SJSA1 (cell line): ENCODE measurements at regions not wholly inside any gene's neighbourhood (a gene's known extent, or its start where the extent isn't known, plus 50 kb on each side); places are given as distances from the start of the nearest gene placed in this dataset.

Experiments
- DNase-seq, 2 experiments: peaks; one replicate each; pipeline ENCODE4 v3.0.0-alpha.2; 2015 to 2020; ENCODE audit warnings: low spot score in 2 of 2, low read depth in 1 of 2
- H3K27ac ChIP-seq: fragments of 250-450 bp; sonication (Bioruptor Pico); 2 replicates; pipeline ENCODE4 v1.5.1; 2020; ENCODE audit warnings: mild to moderate bottlenecking, moderate library complexity
- H3K27me3 ChIP-seq: fragments of 250-450 bp; sonication (Bioruptor Pico); replicated peaks from 2 replicates; pipeline ENCODE4 v1.5.1; 2020; ENCODE audit warnings: mild to moderate bottlenecking, moderate library complexity
- H3K36me3 ChIP-seq: fragments of 250-450 bp; sonication (Bioruptor Pico); 2 replicates; pipeline ENCODE4 v1.5.1; 2020; ENCODE audit warnings: mild to moderate bottlenecking
- H3K4me1 ChIP-seq: fragments of 250-450 bp; sonication (Bioruptor Pico); replicated peaks from 2 replicates; pipeline ENCODE4 v1.6.1; 2021; ENCODE audit warnings: mild to moderate bottlenecking
- H3K4me3 ChIP-seq: fragments of 250-450 bp; sonication (Bioruptor Pico); 2 replicates; pipeline ENCODE4 v1.5.1; 2020; ENCODE audit warnings: mild to moderate bottlenecking
- H3K9me3 ChIP-seq: fragments of 250-450 bp; sonication (Bioruptor Pico); replicated peaks from 2 replicates; pipeline ENCODE4 v1.5.1; 2020; ENCODE audit warnings: mild to moderate bottlenecking

GRCh38 chr7:32428546-32428945 is 61.6 kb downstream of the LSM5 start:
- Histone ChIP-seq H3K4me3 (no peak overlapping the region), H3K27me3 (peaks cover 7% of the 10 kb centered on the region; the same call in 1 of the 2 replicates), H3K9me3 (0 out of 2 replicates have a peak, but pooled peaks cover 2% of the 10 kb centered on the region), H3K36me3 (no peaks in the 10 kb centered on the region), H3K4me1 (no peaks in the 10 kb centered on the region), H3K27ac (no peak overlapping the region)
- no peak for DNase-seq

GRCh38 chr7:32427769-32428291 is 62.4 kb downstream of the LSM5 start:
- Histone ChIP-seq H3K27me3 (peaks cover 7% of the 10 kb centered on the region; the same call in 1 of the 2 replicates), H3K36me3 (no peaks in the 10 kb centered on the region), H3K4me3 (no peak overlapping the region), H3K9me3 (0 out of 2 replicates have a peak, but pooled peaks cover 2% of the 10 kb centered on the region), H3K4me1 (no peaks in the 10 kb centered on the region), H3K27ac (no peak overlapping the region)
- DNase-seq: peak; percentile 10 to 74

GRCh38 chr7:32416846-32417245 is 73.3 kb downstream of the LSM5 start:
- H3K36me3 ChIP-seq: no peaks in the 10 kb centered on the region
- no peaks in the 10 kb centered on the region for H3K9me3 ChIP-seq
- H3K27ac ChIP-seq: no peak overlapping the region
- H3K4me1 ChIP-seq: no peaks in the 10 kb centered on the region
- peaks cover 10% of the 10 kb centered on the region for H3K27me3 ChIP-seq
- H3K4me3 ChIP-seq: no peak overlapping the region
- DNase-seq: no peak

GRCh38 chr7:32415936-32416335 is 74.2 kb downstream of the LSM5 start:
- Histone ChIP-seq H3K9me3 (no peaks in the 10 kb centered on the region), H3K4me1 (no peaks in the 10 kb centered on the region), H3K36me3 (no peaks in the 10 kb centered on the region), H3K27me3 (peaks cover 10% of the 10 kb centered on the region), H3K27ac (no peak overlapping the region), H3K4me3 (no peak overlapping the region)
- DNase-seq: no peak

- no peaks in the 10 kb centered on the region for H3K4me1 ChIP-seq
- no peaks in the 10 kb centered on the region for H3K36me3 ChIP-seq
- H3K27me3 ChIP-seq: peaks cover 10% of the 10 kb centered on the region
- H3K9me3 ChIP-seq: no peaks in the 10 kb centered on the region
- DNase-seq: no peak
- H3K27ac ChIP-seq: no peak overlapping the region
- no peak overlapping the region for H3K4me3 ChIP-seq
These were observed 74.7 kb downstream of the LSM5 start for GRCh38 chr7:32415519-32415918.

- DNase-seq: no peak
- Histone ChIP-seq H3K27ac (no peak overlapping the region), H3K4me1 (no peaks in the 10 kb centered on the region), H3K36me3 (no peaks in the 10 kb centered on the region), H3K9me3 (no peaks in the 10 kb centered on the region), H3K27me3 (no peaks in the 10 kb centered on the region), H3K4me3 (no peak overlapping the region)
These were observed 77.7 kb downstream of the LSM5 start for GRCh38 chr7:32412471-32412870.

- no peaks in the 10 kb centered on the region for H3K27me3 ChIP-seq
- H3K4me3 ChIP-seq: no peak overlapping the region
- DNase-seq: no peak
- H3K9me3 ChIP-seq: no peaks in the 10 kb centered on the region
- H3K27ac ChIP-seq: no peak overlapping the region
- H3K4me1 ChIP-seq: no peaks in the 10 kb centered on the region
- H3K36me3 ChIP-seq: no peaks in the 10 kb centered on the region
These were observed 79.6 kb downstream of the LSM5 start for GRCh38 chr7:32410545-32410944.

GRCh38 chr7:32406386-32406785 is 83.8 kb downstream of the LSM5 start:
- Histone ChIP-seq H3K9me3 (no peaks in the 10 kb centered on the region), H3K4me3 (no peak overlapping the region), H3K27ac (no peak overlapping the region), H3K4me1 (no peaks in the 10 kb centered on the region), H3K27me3 (no peaks in the 10 kb centered on the region), H3K36me3 (no peaks in the 10 kb centered on the region)
- DNase-seq: no peak

- no peaks in the 10 kb centered on the region for H3K36me3 ChIP-seq
- H3K27me3 ChIP-seq: no peaks in the 10 kb centered on the region
- H3K9me3 ChIP-seq: no peaks in the 10 kb centered on the region
- no peak overlapping the region for H3K4me3 ChIP-seq
- DNase-seq: no peak
- no peak overlapping the region for H3K27ac ChIP-seq
- H3K4me1 ChIP-seq: no peaks in the 10 kb centered on the region
These were observed 86.5 kb downstream of the LSM5 start for GRCh38 chr7:32403463-32404229.

GRCh38 chr7:32400676-32401075 is 89.5 kb downstream of the LSM5 start:
- Histone ChIP-seq H3K4me1 (no peaks in the 10 kb centered on the region), H3K4me3 (no peak overlapping the region), H3K27me3 (0 out of 2 replicates have a peak, but pooled peaks cover 4% of the 10 kb centered on the region), H3K9me3 (no peaks in the 10 kb centered on the region), H3K27ac (no peak overlapping the region), H3K36me3 (no peaks in the 10 kb centered on the region)
- DNase-seq: no peak

- DNase-seq: no peak
- H3K27me3 ChIP-seq: 0 out of 2 replicates have a peak, but pooled peaks cover 4% of the 10 kb centered on the region
- no peaks in the 10 kb centered on the region for H3K4me1 ChIP-seq
- H3K36me3 ChIP-seq: no peaks in the 10 kb centered on the region
- H3K9me3 ChIP-seq: no peaks in the 10 kb centered on the region
- no peak overlapping the region for H3K27ac ChIP-seq
- H3K4me3 ChIP-seq: no peak overlapping the region
These were observed 90.9 kb downstream of the LSM5 start for GRCh38 chr7:32399311-32399710.

- Histone ChIP-seq H3K4me1 (no peaks in the 10 kb centered on the region), H3K9me3 (no peaks in the 10 kb centered on the region), H3K36me3 (no peaks in the 10 kb centered on the region), H3K27me3 (0 out of 2 replicates have a peak, but pooled peaks cover 4% of the 10 kb centered on the region), H3K27ac (no peak overlapping the region), H3K4me3 (no peak overlapping the region)
- DNase-seq: no peak
These were observed 95.0 kb downstream of the LSM5 start for GRCh38 chr7:32395168-32395567.

- Histone ChIP-seq H3K4me3 (no peak overlapping the region), H3K27ac (no peak overlapping the region), H3K4me1 (no peaks in the 10 kb centered on the region), H3K9me3 (no peaks in the 10 kb centered on the region), H3K27me3 (0 out of 2 replicates have a peak, but pooled peaks cover 4% of the 10 kb centered on the region), H3K36me3 (no peaks in the 10 kb centered on the region)
- DNase-seq: no peak
These were observed 96.3 kb downstream of the LSM5 start for GRCh38 chr7:32393861-32394260.

- Histone ChIP-seq H3K9me3 (no peaks in the 10 kb centered on the region), H3K4me1 (no peaks in the 10 kb centered on the region), H3K36me3 (no peaks in the 10 kb centered on the region), H3K4me3 (no peak overlapping the region), H3K27ac (no peak overlapping the region), H3K27me3 (no peaks in the 10 kb centered on the region)
- DNase-seq: no peak
These were observed 100.0 kb downstream of the LSM5 start for GRCh38 chr7:32390210-32390609.
